Neural progenitor cell (in vitro differentiated cells): ENCODE measurements at regions not wholly inside any gene's neighbourhood (a gene's known extent, or its start where the extent isn't known, plus 50 kb on each side); places are given as distances from the start of the nearest gene placed in this dataset.

Experiments used
- DNase-seq: peaks from one replicate; pipeline ENCODE4 v3.0.0-alpha.2; 2016; ENCODE audit warnings: low spot score
- H2AFZ ChIP-seq: fragments of 200-600 bp; sonication (generic); replicated peaks from 2 replicates; pipeline ENCODE4 v1.6.1; 2016; ENCODE audit warnings: antibody characterized with exemption
- H3F3A ChIP-seq: fragments of 200-600 bp; sonication (generic); 2 replicates; pipeline ENCODE4 v1.6.1; 2016; ENCODE audit warnings: antibody characterized with exemption, low read depth
- H3K27ac ChIP-seq: fragments of 200-600 bp; sonication (generic); 2 replicates; pipeline ENCODE4 v1.5.1; 2016; ENCODE audit warnings: mild to moderate bottlenecking
- H3K27me3 ChIP-seq: fragments of 200-600 bp; sonication (generic); 2 replicates; pipeline ENCODE4 v1.6.1; 2016; ENCODE audit warnings: mild to moderate bottlenecking, moderate library complexity
- H3K36me3 ChIP-seq: fragments of 200-600 bp; sonication (generic); 2 replicates; pipeline ENCODE4 v1.5.1; 2016
- H3K4me1 ChIP-seq: fragments of 200-600 bp; sonication (generic); 2 replicates; pipeline ENCODE4 v1.6.1; 2016; ENCODE audit warnings: mixed run types
- H3K4me2 ChIP-seq: fragments of 200-600 bp; sonication (generic); 2 replicates; pipeline ENCODE4 v1.6.1; 2016
- H3K4me3 ChIP-seq: fragments of 200-600 bp; sonication (generic); 2 replicates; pipeline ENCODE4 v1.5.1; 2016
- H3K79me2 ChIP-seq: fragments of 200-600 bp; sonication (generic); 2 replicates; pipeline ENCODE4 v1.6.1; 2016; ENCODE audit warnings: low read depth
- H3K9ac ChIP-seq: fragments of 200-600 bp; sonication (generic); 2 replicates; pipeline ENCODE4 v1.6.1; 2016
- H3K9me3 ChIP-seq: fragments of 200-600 bp; sonication (generic); 2 replicates; pipeline ENCODE4 v1.5.1; 2016; ENCODE audit warnings: low read depth
- H4K20me1 ChIP-seq: fragments of 200-600 bp; sonication (generic); 2 replicates; pipeline ENCODE4 v1.6.1; 2016; ENCODE audit warnings: low read depth
- H3K27ac Mint-ChIP-seq: 3 replicates; pipeline ENCODE4 v1.8.0; 2021; ENCODE audit warnings: mixed read lengths
- H3K27me3 Mint-ChIP-seq: 2 replicates; pipeline ENCODE4 v1.8.0; 2022; ENCODE audit warnings: low read depth, mild to moderate bottlenecking, inconsistent platforms, moderate library complexity, mixed read lengths; ENCODE audit not compliant: insufficient read depth
- H3K36me3 Mint-ChIP-seq: 3 replicates; pipeline ENCODE4 v1.8.0; 2021; ENCODE audit warnings: mixed read lengths
- H3K4me1 Mint-ChIP-seq: 3 replicates; pipeline ENCODE4 v1.8.0; 2021; ENCODE audit warnings: mixed read lengths
- H3K4me3 Mint-ChIP-seq: 3 replicates; pipeline ENCODE4 v1.8.0; 2021; ENCODE audit warnings: mild to moderate bottlenecking, moderate library complexity, mixed read lengths
- H3K9me3 Mint-ChIP-seq: 3 replicates; pipeline ENCODE4 v1.8.0; 2020; ENCODE audit warnings: mixed read lengths
- EZH2 ChIP-seq: fragments of 200-600 bp; sonication (generic); IDR thresholded peaks from 2 replicates; pipeline ENCODE4 v1.6.1; 2017; ENCODE audit warnings: antibody characterized with exemption, mild to moderate bottlenecking, moderate library complexity
- EZH2phosphoT487 ChIP-seq: fragments of 200-600 bp; sonication (generic); IDR thresholded peaks from 2 replicates; pipeline ENCODE4 v1.6.1; 2017; ENCODE audit warnings: antibody characterized with exemption
- TF ChIP-seq, protein P1 (sequence below): fragments of 200-600 bp; sonication (generic); IDR thresholded peaks from 2 replicates; pipeline ENCODE4 v1.5.1; 2017; ENCODE audit warnings: antibody characterized with exemption, mild to moderate bottlenecking

DNA sequence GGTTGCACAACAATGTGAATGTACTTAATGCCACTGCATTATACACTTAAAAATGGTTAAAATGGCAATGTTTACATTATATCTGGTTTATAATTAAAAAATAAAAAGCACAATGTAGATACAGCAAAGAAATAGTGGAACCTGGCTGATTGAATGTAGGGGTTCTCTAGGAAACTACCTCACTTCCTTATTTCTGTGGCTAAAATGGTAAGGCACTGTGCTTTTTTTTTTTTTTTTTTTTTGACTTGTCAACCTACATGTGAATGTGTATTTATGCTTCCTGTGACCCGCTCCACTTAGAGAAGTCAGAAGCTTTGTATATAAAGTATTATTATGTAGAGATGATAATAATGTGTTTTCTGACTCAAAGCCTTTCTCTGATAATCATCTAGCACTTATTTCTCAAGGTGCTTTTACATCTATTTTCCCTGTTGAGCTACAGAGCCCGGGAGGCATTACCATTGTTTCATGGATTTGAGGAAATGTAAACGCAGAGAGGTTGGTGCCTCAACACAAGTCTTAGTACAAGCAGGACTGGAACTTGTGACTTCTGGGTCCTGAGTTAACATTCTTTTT lies 55.0 kb downstream of the SOX4 start:
- Histone ChIP-seq H4K20me1 (no peaks in the 10 kb centered on the region), H3K9ac (no peak overlapping the region), H2AFZ (no peak overlapping the region), H3F3A (no peaks in the 10 kb centered on the region), H3K9me3 (no peaks in the 10 kb centered on the region), H3K27ac (no peak overlapping the region), H3K27me3 (no peaks in the 10 kb centered on the region), H3K4me2 (no peak overlapping the region), H3K4me1 (no peaks in the 10 kb centered on the region), H3K4me3 (no peak overlapping the region), H3K79me2 (no peaks in the 10 kb centered on the region), H3K36me3 (no peaks in the 10 kb centered on the region)
- Mint-ChIP-seq H3K36me3 (peaks cover 3% of the 10 kb centered on the region), H3K27ac (no peak overlapping the region), H3K4me1 (peaks cover 7% of the 10 kb centered on the region), H3K9me3 (peaks cover 10% of the 10 kb centered on the region), H3K4me3 (no peak overlapping the region), H3K27me3 (peaks cover 8% of the 10 kb centered on the region)
- TF ChIP-seq EZH2 (no peak), EZH2phosphoT487 (no peak)
- TF ChIP-seq, protein P1, sequence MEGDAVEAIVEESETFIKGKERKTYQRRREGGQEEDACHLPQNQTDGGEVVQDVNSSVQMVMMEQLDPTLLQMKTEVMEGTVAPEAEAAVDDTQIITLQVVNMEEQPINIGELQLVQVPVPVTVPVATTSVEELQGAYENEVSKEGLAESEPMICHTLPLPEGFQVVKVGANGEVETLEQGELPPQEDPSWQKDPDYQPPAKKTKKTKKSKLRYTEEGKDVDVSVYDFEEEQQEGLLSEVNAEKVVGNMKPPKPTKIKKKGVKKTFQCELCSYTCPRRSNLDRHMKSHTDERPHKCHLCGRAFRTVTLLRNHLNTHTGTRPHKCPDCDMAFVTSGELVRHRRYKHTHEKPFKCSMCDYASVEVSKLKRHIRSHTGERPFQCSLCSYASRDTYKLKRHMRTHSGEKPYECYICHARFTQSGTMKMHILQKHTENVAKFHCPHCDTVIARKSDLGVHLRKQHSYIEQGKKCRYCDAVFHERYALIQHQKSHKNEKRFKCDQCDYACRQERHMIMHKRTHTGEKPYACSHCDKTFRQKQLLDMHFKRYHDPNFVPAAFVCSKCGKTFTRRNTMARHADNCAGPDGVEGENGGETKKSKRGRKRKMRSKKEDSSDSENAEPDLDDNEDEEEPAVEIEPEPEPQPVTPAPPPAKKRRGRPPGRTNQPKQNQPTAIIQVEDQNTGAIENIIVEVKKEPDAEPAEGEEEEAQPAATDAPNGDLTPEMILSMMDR = no peak
- DNase-seq = no peak

DNA sequence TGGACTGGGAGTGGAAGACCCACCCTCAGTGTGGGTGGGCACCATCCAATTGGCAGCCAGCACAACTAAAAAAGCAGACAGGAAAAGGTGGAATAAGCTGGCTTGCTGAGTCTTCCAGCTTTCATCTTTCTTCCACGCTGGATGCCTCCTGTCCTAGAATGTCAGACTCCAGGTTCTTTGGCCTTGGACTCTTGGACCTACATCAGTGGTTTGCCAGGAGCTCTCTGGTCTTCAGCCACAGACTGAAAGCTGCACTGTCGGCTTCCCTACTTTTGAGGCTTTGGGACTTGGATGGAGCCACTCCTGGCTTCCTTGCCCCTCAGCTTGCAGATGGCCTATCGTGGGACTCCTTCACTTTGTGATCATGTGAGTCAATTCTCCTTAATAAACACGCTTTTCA lies 59.8 kb downstream of the SOX4 start:
- Histone ChIP-seq H3K79me2 (no peaks in the 10 kb centered on the region), H4K20me1 (no peaks in the 10 kb centered on the region), H3K4me1 (no peaks in the 10 kb centered on the region), H3K4me3 (no peak overlapping the region), H3K27me3 (no peaks in the 10 kb centered on the region), H3F3A (no peaks in the 10 kb centered on the region), H3K36me3 (no peaks in the 10 kb centered on the region), H3K9me3 (no peaks in the 10 kb centered on the region), H2AFZ (no peak overlapping the region), H3K27ac (no peak overlapping the region), H3K4me2 (no peak overlapping the region), H3K9ac (no peak overlapping the region)
- Mint-ChIP-seq H3K9me3 (peaks cover 9% of the 10 kb centered on the region), H3K27me3 (peaks cover 8% of the 10 kb centered on the region), H3K4me3 (no peak overlapping the region), H3K27ac (no peak overlapping the region), H3K36me3 (peaks cover 3% of the 10 kb centered on the region), H3K4me1 (peaks cover 3% of the 10 kb centered on the region)
- TF ChIP-seq EZH2phosphoT487 (no peak), EZH2 (no peak)
- TF ChIP-seq, protein P1 = no peak
- DNase-seq = no peak

DNA sequence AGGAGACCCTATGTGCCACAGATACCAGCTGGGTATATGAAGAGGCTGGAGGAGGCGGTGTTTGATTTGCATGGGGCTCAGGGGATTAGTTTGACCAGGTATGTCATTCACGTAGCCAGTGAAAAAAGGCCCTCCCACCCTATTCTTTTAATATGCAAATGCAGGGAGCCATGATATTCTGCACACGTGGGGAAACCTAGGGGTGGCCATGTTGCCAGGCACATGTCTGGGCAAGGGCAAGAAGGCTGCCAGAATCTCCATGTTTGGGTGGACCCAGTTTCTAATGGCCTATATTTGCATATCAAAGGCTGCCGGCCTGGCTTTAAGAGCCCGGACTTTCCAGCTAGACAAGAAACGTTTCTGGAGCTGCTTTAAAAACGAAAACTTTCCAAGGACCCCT lies 60.4 kb downstream of the SOX4 start:
- Histone ChIP-seq H3K79me2 (no peaks in the 10 kb centered on the region), H2AFZ (no peak overlapping the region), H3K9me3 (no peaks in the 10 kb centered on the region), H3K4me3 (no peak overlapping the region), H3K36me3 (no peaks in the 10 kb centered on the region), H3K27ac (no peak overlapping the region), H3K9ac (no peak overlapping the region), H3F3A (no peaks in the 10 kb centered on the region), H3K4me2 (no peak overlapping the region), H3K27me3 (no peaks in the 10 kb centered on the region), H4K20me1 (no peaks in the 10 kb centered on the region), H3K4me1 (no peaks in the 10 kb centered on the region)
- no peak overlapping the region for H3K4me3 Mint-ChIP-seq
- H3K4me1 Mint-ChIP-seq = peaks cover 3% of the 10 kb centered on the region
- peak; percentile 13 for DNase-seq
- peaks cover 3% of the 10 kb centered on the region for H3K36me3 Mint-ChIP-seq
- peaks cover 8% of the 10 kb centered on the region for H3K27me3 Mint-ChIP-seq
- TF ChIP-seq EZH2phosphoT487 (no peak), EZH2 (no peak)
- TF ChIP-seq, protein P1 = no peak
- peaks cover 9% of the 10 kb centered on the region for H3K9me3 Mint-ChIP-seq
- no peak overlapping the region for H3K27ac Mint-ChIP-seq
